ENCODE measurements at regions not wholly inside any gene's neighbourhood (a gene's known extent, or its start where the extent isn't known, plus 50 kb on each side); places are given as distances from the start of the nearest gene placed in this dataset.

- no peak for DNase-seq (ENCODE audit: low spot score)
- no peak for TF ChIP-seq CTCF (IDR thresholded peaks at IDR 0.05)
- no peak for ATAC-seq (ENCODE audit: low FRiP score)
Observed at GRCh38 chr4:107156443-107156842, 120.3 kb upstream of the DKK2 start.

GRCh38 chr4:107155366-107155765, 119.3 kb upstream of the DKK2 start:
- ATAC-seq (ENCODE audit: low FRiP score) (no peak), DNase-seq (ENCODE audit: low spot score) (no peak)
- no peak for TF ChIP-seq CTCF (IDR thresholded peaks at IDR 0.05)

- no peak for DNase-seq (ENCODE audit: low spot score)
- ATAC-seq (ENCODE audit: low FRiP score) = no peak
- no peak for TF ChIP-seq CTCF (IDR thresholded peaks at IDR 0.05)
Observed at GRCh38 chr4:107153956-107154355, 117.8 kb upstream of the DKK2 start.

GRCh38 chr4:107153228-107153627, 117.1 kb upstream of the DKK2 start:
- DNase-seq (ENCODE audit: low spot score) = no peak
- ATAC-seq (ENCODE audit: low FRiP score) = no peak
- TF ChIP-seq CTCF (IDR thresholded peaks at IDR 0.05) = no peak

- no peak for ATAC-seq (ENCODE audit: low FRiP score)
- no peak for DNase-seq (ENCODE audit: low spot score)
- no peak for TF ChIP-seq CTCF (IDR thresholded peaks at IDR 0.05)
Observed at GRCh38 chr4:107151173-107151572, 115.1 kb upstream of the DKK2 start.

- TF ChIP-seq CTCF (IDR thresholded peaks at IDR 0.05) = no peak
- no peak for DNase-seq (ENCODE audit: low spot score)
- no peak for ATAC-seq (ENCODE audit: low FRiP score)
Observed at GRCh38 chr4:107148904-107149303, 112.8 kb upstream of the DKK2 start.

GRCh38 chr4:107147873-107148272, 111.8 kb upstream of the DKK2 start:
- ATAC-seq (ENCODE audit: low FRiP score) (no peak), DNase-seq (ENCODE audit: low spot score) (no peak)
- TF ChIP-seq CTCF (IDR thresholded peaks at IDR 0.05) = no peak
